Neutrophil (primary cell): ENCODE measurements at regions not wholly inside any gene's neighbourhood (a gene's known extent, or its start where the extent isn't known, plus 50 kb on each side); places are given as distances from the start of the nearest gene placed in this dataset.

Experiments
- H3K27ac ChIP-seq: fragments of 200-600 bp; sonication (generic); 2 replicates; pipeline ENCODE4 v1.5.1; 2016; ENCODE audit warnings: mild to moderate bottlenecking, moderate library complexity
- H3K27me3 ChIP-seq: fragments of 200-600 bp; sonication (generic); 2 replicates; pipeline ENCODE4 v1.6.0; 2016; ENCODE audit warnings: mild to moderate bottlenecking
- H3K36me3 ChIP-seq: fragments of 200-600 bp; sonication (generic); 2 replicates; pipeline ENCODE4 v1.5.1; 2017
- H3K4me1 ChIP-seq, 2 experiments: fragments of 200-600 bp in 1 of 2; sonication (generic) in 1 of 2; 1 replicate in 1 of 2; 2 replicates in 1 of 2; pipeline versions ENCODE4 v1.5.1 to v1.6.1; 2013 to 2016; ENCODE audit warnings: low read depth in 1 of 2, low read length in 1 of 2, mild to moderate bottlenecking in 1 of 2, moderate library complexity in 1 of 2; ENCODE audit not compliant: control insufficient read depth in 1 of 2, insufficient read depth in 1 of 2
- H3K4me3 ChIP-seq, 2 experiments: fragments of 200-600 bp in 1 of 2; sonication (generic) in 1 of 2; 1 replicate in 1 of 2; 2 replicates in 1 of 2; pipeline ENCODE4 v1.5.1; 2013 to 2016; ENCODE audit warnings: low read depth in 1 of 2, low read length in 1 of 2, mild to moderate bottlenecking in 1 of 2, moderate library complexity in 1 of 2
- H3K9me3 ChIP-seq: fragments of 200-600 bp; sonication (generic); 2 replicates; pipeline ENCODE4 v1.5.1; 2016
- CTCF ChIP-seq: fragments of 200-600 bp; sonication (generic); IDR thresholded peaks from 2 replicates; pipeline ENCODE4 v1.5.1; 2016; ENCODE audit warnings: antibody characterized with exemption

GRCh38 chr5:167812871-167813270 lies 478.6 kb upstream of the WWC1 start:
- TF ChIP-seq CTCF, result no peak
- no peak overlapping the region for H3K4me3 ChIP-seq
- no peaks in the 10 kb centered on the region for H3K27me3 ChIP-seq
- H3K9me3 ChIP-seq, result no peaks in the 10 kb centered on the region
- no peak overlapping the region for H3K27ac ChIP-seq
- peaks cover 0 to 12% of the 10 kb centered on the region in 2 experiments for H3K4me1 ChIP-seq
- no peaks in the 10 kb centered on the region for H3K36me3 ChIP-seq

GRCh38 chr5:167813389-167813788 lies 478.1 kb upstream of the WWC1 start:
- Histone ChIP-seq H3K9me3 (no peaks in the 10 kb centered on the region), H3K4me3 (no peak overlapping the region), H3K4me1 (peaks cover 0 to 12% of the 10 kb centered on the region in 2 experiments), H3K27ac (no peak overlapping the region), H3K36me3 (no peaks in the 10 kb centered on the region), H3K27me3 (no peaks in the 10 kb centered on the region)
- TF ChIP-seq CTCF, result no peak

GRCh38 chr5:167814040-167814439 lies 477.4 kb upstream of the WWC1 start:
- Histone ChIP-seq H3K27me3 (no peaks in the 10 kb centered on the region), H3K36me3 (no peaks in the 10 kb centered on the region), H3K9me3 (no peaks in the 10 kb centered on the region), H3K4me3 (no peak overlapping the region), H3K27ac (no peak overlapping the region), H3K4me1 (peaks cover 0 to 12% of the 10 kb centered on the region in 2 experiments)
- TF ChIP-seq CTCF, result no peak

GRCh38 chr5:167814828-167815227 lies 476.6 kb upstream of the WWC1 start:
- TF ChIP-seq CTCF, result no peak
- no peaks in the 10 kb centered on the region for H3K9me3 ChIP-seq
- H3K27me3 ChIP-seq, result no peaks in the 10 kb centered on the region
- H3K27ac ChIP-seq, result no peak overlapping the region
- H3K4me1 ChIP-seq, result peaks cover 0 to 12% of the 10 kb centered on the region in 2 experiments
- H3K36me3 ChIP-seq, result no peaks in the 10 kb centered on the region
- H3K4me3 ChIP-seq, result no peak overlapping the region

GRCh38 chr5:167816354-167816753 lies 475.1 kb upstream of the WWC1 start:
- H3K4me3 ChIP-seq, result no peak overlapping the region
- peak overlapping the region; percentile 45 for H3K27ac ChIP-seq
- no peaks in the 10 kb centered on the region for H3K27me3 ChIP-seq
- no peak for TF ChIP-seq CTCF
- no peaks in the 10 kb centered on the region for H3K9me3 ChIP-seq
- no peaks in the 10 kb centered on the region for H3K36me3 ChIP-seq
- peaks cover 0 to 12% of the 10 kb centered on the region in 2 experiments for H3K4me1 ChIP-seq

- Histone ChIP-seq H3K4me3 (no peak overlapping the region), H3K36me3 (no peaks in the 10 kb centered on the region), H3K4me1 (peaks cover 0 to 12% of the 10 kb centered on the region in 2 experiments)
Measured at GRCh38 chr5:167816864-167817263, 474.6 kb upstream of the WWC1 start.

More at GRCh38 chr5:167816864-167817263, 474.6 kb upstream of the WWC1 start:
- Histone ChIP-seq H3K9me3 (no peaks in the 10 kb centered on the region), H3K27me3 (no peaks in the 10 kb centered on the region), H3K27ac (peak overlapping the region; percentile 45)
- TF ChIP-seq CTCF, result no peak
